ENCODE measurements at regions not wholly inside any gene's neighbourhood (a gene's known extent, or its start where the extent isn't known, plus 50 kb on each side); places are given as distances from the start of the nearest gene placed in this dataset.

DNA sequence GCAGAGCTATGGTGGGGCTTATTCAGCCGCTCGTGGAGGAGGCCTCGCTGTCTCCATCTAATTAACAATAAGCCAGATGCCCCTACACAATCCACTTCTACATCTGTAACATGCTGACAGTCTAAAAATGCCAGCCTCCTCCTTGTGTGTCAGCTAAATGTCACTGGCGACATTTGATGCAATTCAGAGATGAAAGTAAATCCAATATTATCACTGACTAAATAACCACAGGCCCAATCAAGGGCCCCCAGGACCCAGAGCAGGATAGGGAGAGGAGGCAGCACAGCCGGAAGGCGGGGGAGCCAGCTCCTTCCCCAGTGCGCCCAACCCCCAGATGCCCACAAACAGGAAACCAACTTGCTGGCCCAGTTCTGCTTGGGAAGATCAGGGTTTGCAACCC, 76.6 kb downstream of the DMRTA2 start:
- TF ChIP-seq, protein P1, sequence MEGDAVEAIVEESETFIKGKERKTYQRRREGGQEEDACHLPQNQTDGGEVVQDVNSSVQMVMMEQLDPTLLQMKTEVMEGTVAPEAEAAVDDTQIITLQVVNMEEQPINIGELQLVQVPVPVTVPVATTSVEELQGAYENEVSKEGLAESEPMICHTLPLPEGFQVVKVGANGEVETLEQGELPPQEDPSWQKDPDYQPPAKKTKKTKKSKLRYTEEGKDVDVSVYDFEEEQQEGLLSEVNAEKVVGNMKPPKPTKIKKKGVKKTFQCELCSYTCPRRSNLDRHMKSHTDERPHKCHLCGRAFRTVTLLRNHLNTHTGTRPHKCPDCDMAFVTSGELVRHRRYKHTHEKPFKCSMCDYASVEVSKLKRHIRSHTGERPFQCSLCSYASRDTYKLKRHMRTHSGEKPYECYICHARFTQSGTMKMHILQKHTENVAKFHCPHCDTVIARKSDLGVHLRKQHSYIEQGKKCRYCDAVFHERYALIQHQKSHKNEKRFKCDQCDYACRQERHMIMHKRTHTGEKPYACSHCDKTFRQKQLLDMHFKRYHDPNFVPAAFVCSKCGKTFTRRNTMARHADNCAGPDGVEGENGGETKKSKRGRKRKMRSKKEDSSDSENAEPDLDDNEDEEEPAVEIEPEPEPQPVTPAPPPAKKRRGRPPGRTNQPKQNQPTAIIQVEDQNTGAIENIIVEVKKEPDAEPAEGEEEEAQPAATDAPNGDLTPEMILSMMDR (conservative IDR thresholded peaks at IDR 0.05 in 1 of 2, IDR thresholded peaks at IDR 0.05 in 1 of 2; ENCODE audit: extremely low read depth in 1 of 2, insufficient read depth in 1 of 2, low read depth in 1 of 2, low read length in 2 of 2): no peak
- TF ChIP-seq EZH2 (IDR thresholded peaks at IDR 0.05; ENCODE audit: borderline replicate concordance, low read length): no peak

All from mammary epithelial cell (primary cell).